GM12874 (cell line): ENCODE measurements at regions not wholly inside any gene's neighbourhood (a gene's known extent, or its start where the extent isn't known, plus 50 kb on each side); places are given as distances from the start of the nearest gene placed in this dataset.

Source experiments
- CTCF ChIP-seq: IDR thresholded peaks from 2 replicates; pipeline ENCODE4 v1.5.1; 2011; ENCODE audit warnings: low read depth, mild to moderate bottlenecking, control low read depth, low read length, moderate library complexity; ENCODE audit not compliant: insufficient read depth

DNA sequence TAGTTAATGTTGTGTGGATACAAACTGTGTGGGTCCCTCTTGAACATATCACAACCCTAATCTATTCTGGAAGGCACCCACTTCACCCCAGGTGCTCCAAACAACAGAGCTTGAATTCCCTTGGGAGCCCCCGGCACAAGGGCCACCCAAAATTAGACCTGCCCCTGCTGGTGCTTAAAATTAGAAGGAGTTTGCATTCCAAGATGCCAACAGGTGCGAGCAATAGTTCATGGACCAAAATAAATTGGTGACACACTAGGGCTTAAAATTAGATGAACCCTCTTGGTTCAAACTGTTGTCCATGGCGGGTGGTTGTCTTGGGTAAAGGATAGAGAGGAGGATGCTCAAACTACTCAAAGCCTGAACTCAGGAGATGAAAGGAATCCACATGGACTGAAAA lies 291.5 kb downstream of the MN1 start:
- TF ChIP-seq CTCF = no peak

GRCh38 chr22:27512283-27512761 lies 289.2 kb downstream of the MN1 start:
- TF ChIP-seq CTCF = no peak

- no peak for TF ChIP-seq CTCF
These were observed 288.5 kb downstream of the MN1 start for GRCh38 chr22:27513021-27513420.

GRCh38 chr22:27514601-27515523 lies 286.7 kb downstream of the MN1 start:
- TF ChIP-seq CTCF = no peak

GRCh38 chr22:27517361-27518155 lies 284.0 kb downstream of the MN1 start:
- no peak for TF ChIP-seq CTCF

GRCh38 chr22:27518531-27519340 lies 282.8 kb downstream of the MN1 start:
- TF ChIP-seq CTCF = no peak
